T-helper 2 cell treated with Interferon-gamma antibody and Interleukin-4, amounts not matched to agents 5 μg/mL and 100 μg/mL, for 36 hours (primary cell): ENCODE measurements at regions not wholly inside any gene's neighbourhood (a gene's known extent, or its start where the extent isn't known, plus 50 kb on each side); places are given as distances from the start of the nearest gene placed in this dataset.

Experiments
- DNase-seq: peaks from one replicate; pipeline ENCODE4 v3.0.0; 2021; ENCODE audit warnings: low spot score
- H3K27ac Mint-ChIP-seq: one replicate; pipeline ENCODE4 v1.8.0; 2021; ENCODE audit warnings: mild to moderate bottlenecking, mixed read lengths
- H3K27me3 Mint-ChIP-seq: one replicate; pipeline ENCODE4 v1.8.0; 2021; ENCODE audit warnings: low read depth, mixed read lengths
- H3K36me3 Mint-ChIP-seq: one replicate; pipeline ENCODE4 v1.8.0; 2021; ENCODE audit warnings: low read depth, mixed read lengths
- H3K4me1 Mint-ChIP-seq: one replicate; pipeline ENCODE4 v1.8.0; 2021; ENCODE audit warnings: low read depth, mixed read lengths
- H3K4me3 Mint-ChIP-seq: one replicate; pipeline ENCODE4 v1.8.0; 2022; ENCODE audit warnings: mild to moderate bottlenecking, moderate library complexity, mixed read lengths
- H3K9me3 Mint-ChIP-seq: one replicate; pipeline ENCODE4 v1.8.0; 2021; ENCODE audit warnings: mixed read lengths

- no peaks in the 10 kb centered on the region for H3K27me3 Mint-ChIP-seq
- H3K36me3 Mint-ChIP-seq = no peaks in the 10 kb centered on the region
- no peaks in the 10 kb centered on the region for H3K4me1 Mint-ChIP-seq
- H3K9me3 Mint-ChIP-seq = peaks cover 5% of the 10 kb centered on the region
- no peak overlapping the region for H3K27ac Mint-ChIP-seq
- H3K4me3 Mint-ChIP-seq = no peak overlapping the region
- no peak for DNase-seq
These were observed 418.7 kb downstream of the CBLN4 start for GRCh38 chr20:55586610-55587009.

GRCh38 chr20:55584964-55585363 is 420.4 kb downstream of the CBLN4 start:
- no peak for DNase-seq
- Mint-ChIP-seq H3K27me3 (no peaks in the 10 kb centered on the region), H3K9me3 (peaks cover 5% of the 10 kb centered on the region), H3K4me1 (no peaks in the 10 kb centered on the region), H3K27ac (no peak overlapping the region), H3K4me3 (no peak overlapping the region), H3K36me3 (no peaks in the 10 kb centered on the region)

- H3K36me3 Mint-ChIP-seq = no peaks in the 10 kb centered on the region
- DNase-seq = no peak
- no peak overlapping the region for H3K4me3 Mint-ChIP-seq
- H3K4me1 Mint-ChIP-seq = no peaks in the 10 kb centered on the region
- H3K27ac Mint-ChIP-seq = no peak overlapping the region
- H3K9me3 Mint-ChIP-seq = peaks cover 8% of the 10 kb centered on the region
- no peaks in the 10 kb centered on the region for H3K27me3 Mint-ChIP-seq
These were observed 421.0 kb downstream of the CBLN4 start for GRCh38 chr20:55584307-55584706.

- Mint-ChIP-seq H3K4me3 (no peak overlapping the region), H3K9me3 (peaks cover 9% of the 10 kb centered on the region), H3K27me3 (no peaks in the 10 kb centered on the region), H3K4me1 (no peaks in the 10 kb centered on the region), H3K27ac (no peak overlapping the region), H3K36me3 (no peaks in the 10 kb centered on the region)
- DNase-seq = no peak
These were observed 422.3 kb downstream of the CBLN4 start for GRCh38 chr20:55583036-55583435.

- H3K4me1 Mint-ChIP-seq = no peaks in the 10 kb centered on the region
- H3K27me3 Mint-ChIP-seq = no peaks in the 10 kb centered on the region
- H3K36me3 Mint-ChIP-seq = no peaks in the 10 kb centered on the region
- no peak overlapping the region for H3K27ac Mint-ChIP-seq
- peaks cover 14% of the 10 kb centered on the region for H3K9me3 Mint-ChIP-seq
- H3K4me3 Mint-ChIP-seq = no peak overlapping the region
- no peak for DNase-seq
These were observed 422.8 kb downstream of the CBLN4 start for GRCh38 chr20:55582498-55582897.

- no peaks in the 10 kb centered on the region for H3K27me3 Mint-ChIP-seq
- H3K36me3 Mint-ChIP-seq = no peaks in the 10 kb centered on the region
- no peak overlapping the region for H3K27ac Mint-ChIP-seq
- no peak overlapping the region for H3K4me3 Mint-ChIP-seq
- peaks cover 19% of the 10 kb centered on the region for H3K9me3 Mint-ChIP-seq
- DNase-seq = no peak
- no peaks in the 10 kb centered on the region for H3K4me1 Mint-ChIP-seq
These were observed 423.8 kb downstream of the CBLN4 start for GRCh38 chr20:55581519-55581918.

GRCh38 chr20:55580475-55580874 is 424.8 kb downstream of the CBLN4 start:
- H3K36me3 Mint-ChIP-seq = no peaks in the 10 kb centered on the region
- DNase-seq = no peak
- no peaks in the 10 kb centered on the region for H3K4me1 Mint-ChIP-seq
- no peak overlapping the region for H3K4me3 Mint-ChIP-seq
- H3K9me3 Mint-ChIP-seq = peaks cover 19% of the 10 kb centered on the region
- H3K27ac Mint-ChIP-seq = no peak overlapping the region
- no peaks in the 10 kb centered on the region for H3K27me3 Mint-ChIP-seq

- DNase-seq = no peak
- Mint-ChIP-seq H3K4me3 (no peak overlapping the region), H3K27me3 (no peaks in the 10 kb centered on the region), H3K36me3 (no peaks in the 10 kb centered on the region), H3K27ac (no peak overlapping the region), H3K9me3 (peaks cover 19% of the 10 kb centered on the region), H3K4me1 (no peaks in the 10 kb centered on the region)
These were observed 425.5 kb downstream of the CBLN4 start for GRCh38 chr20:55579802-55580201.

GRCh38 chr20:55576981-55577380 is 428.3 kb downstream of the CBLN4 start:
- no peak overlapping the region for H3K4me3 Mint-ChIP-seq
- no peaks in the 10 kb centered on the region for H3K36me3 Mint-ChIP-seq
- DNase-seq = no peak
- H3K27me3 Mint-ChIP-seq = no peaks in the 10 kb centered on the region
- no peak overlapping the region for H3K27ac Mint-ChIP-seq
- no peaks in the 10 kb centered on the region for H3K4me1 Mint-ChIP-seq
- H3K9me3 Mint-ChIP-seq = peaks cover 19% of the 10 kb centered on the region

- Mint-ChIP-seq H3K9me3 (peaks cover 37% of the 10 kb centered on the region), H3K27ac (no peak overlapping the region), H3K4me3 (no peak overlapping the region), H3K27me3 (no peaks in the 10 kb centered on the region), H3K4me1 (no peaks in the 10 kb centered on the region), H3K36me3 (no peaks in the 10 kb centered on the region)
- DNase-seq = no peak
These were observed 436.2 kb downstream of the CBLN4 start for GRCh38 chr20:55569084-55569483.

- H3K4me3 Mint-ChIP-seq = no peak overlapping the region
- H3K27ac Mint-ChIP-seq = no peak overlapping the region
- no peaks in the 10 kb centered on the region for H3K4me1 Mint-ChIP-seq
- peaks cover 48% of the 10 kb centered on the region for H3K9me3 Mint-ChIP-seq
- H3K36me3 Mint-ChIP-seq = no peaks in the 10 kb centered on the region
- H3K27me3 Mint-ChIP-seq = no peaks in the 10 kb centered on the region
- DNase-seq = no peak
These were observed 437.5 kb downstream of the CBLN4 start for GRCh38 chr20:55567826-55568225.

- no peaks in the 10 kb centered on the region for H3K27me3 Mint-ChIP-seq
- H3K4me1 Mint-ChIP-seq = no peaks in the 10 kb centered on the region
- no peak overlapping the region for H3K4me3 Mint-ChIP-seq
- peaks cover 46% of the 10 kb centered on the region for H3K9me3 Mint-ChIP-seq
- DNase-seq = no peak
- H3K36me3 Mint-ChIP-seq = no peaks in the 10 kb centered on the region
- no peak overlapping the region for H3K27ac Mint-ChIP-seq
These were observed 440.1 kb downstream of the CBLN4 start for GRCh38 chr20:55565096-55565773.

GRCh38 chr20:55561259-55561658 is 444.1 kb downstream of the CBLN4 start:
- peaks cover 52% of the 10 kb centered on the region for H3K9me3 Mint-ChIP-seq
- H3K4me1 Mint-ChIP-seq = no peaks in the 10 kb centered on the region
- no peaks in the 10 kb centered on the region for H3K36me3 Mint-ChIP-seq
- no peak for DNase-seq
- H3K4me3 Mint-ChIP-seq = no peak overlapping the region
- no peaks in the 10 kb centered on the region for H3K27me3 Mint-ChIP-seq
- H3K27ac Mint-ChIP-seq = no peak overlapping the region

GRCh38 chr20:55557191-55557590 is 448.1 kb downstream of the CBLN4 start:
- DNase-seq = no peak
- Mint-ChIP-seq H3K4me3 (no peak overlapping the region), H3K36me3 (no peaks in the 10 kb centered on the region), H3K9me3 (peaks cover 45% of the 10 kb centered on the region), H3K27me3 (no peaks in the 10 kb centered on the region), H3K27ac (no peak overlapping the region), H3K4me1 (no peaks in the 10 kb centered on the region)

GRCh38 chr20:55555075-55555650 is 450.2 kb downstream of the CBLN4 start:
- H3K27ac Mint-ChIP-seq = no peak overlapping the region
- no peaks in the 10 kb centered on the region for H3K4me1 Mint-ChIP-seq
- DNase-seq = no peak
- no peaks in the 10 kb centered on the region for H3K27me3 Mint-ChIP-seq
- H3K36me3 Mint-ChIP-seq = no peaks in the 10 kb centered on the region
- H3K9me3 Mint-ChIP-seq = peaks cover 43% of the 10 kb centered on the region
- no peak overlapping the region for H3K4me3 Mint-ChIP-seq
